HCT116 (cell line): ENCODE measurements at regions not wholly inside any gene's neighbourhood (a gene's known extent, or its start where the extent isn't known, plus 50 kb on each side); places are given as distances from the start of the nearest gene placed in this dataset.

Experiments
- ATAC-seq: fragments of 200-7000 bp; cut with Tn5 transposase; 2 replicates; pipeline ENCODE4 v1.9.1; 2020; ENCODE audit warnings: mild to moderate bottlenecking, moderate library complexity
- BruUV-seq: library from RNA; stranded (reverse); fragments of 400-500 nt; replicated peaks from 2 replicates; lab custom pipeline; 2021; lab: Mats Ljungman, UMichigan
- CTCF ChIA-PET: fragments of 300-600 bp; sonication (Branson Sonifier 250); formaldehyde crosslinking; loops from one replicate; lab custom pipeline; 2021; ENCODE audit warnings: antibody characterized with exemption; lab: Charles Lee
- POLR2A ChIA-PET: fragments of 300-600, 350-600 bp; sonication (Branson Sonifier 250); formaldehyde crosslinking; loops from one replicate; lab custom pipeline; 2021; ENCODE audit warnings: antibody characterized with exemption; lab: Charles Lee
- RAD21 ChIA-PET, 2 experiments: fragments of 300-600 bp; sonication (Branson Sonifier 250); formaldehyde crosslinking; loops; one replicate each; lab custom pipeline; 2023; ENCODE audit warnings: low total read pairs in 2 of 2; ENCODE audit not compliant: uncharacterized antibody in 2 of 2, unreplicated experiment in 2 of 2, low non-redundant PET in 1 of 2; lab: Charles Lee
- DNase-seq: peaks from one replicate; pipeline ENCODE4 v3.0.0-alpha.2; 2010; ENCODE audit warnings: low read depth, low spot score
- H2AFZ ChIP-seq: fragments of 200-600 bp; shearing (Covaris generic), sonication (generic); 2 replicates; pipeline ENCODE4 v1.6.1; 2017; ENCODE audit warnings: low read depth, mixed run types, mixed read lengths, antibody characterized with exemption, low read length; ENCODE audit not compliant: poor library complexity, severe bottlenecking
- H3K27ac ChIP-seq: 2 replicates; pipeline ENCODE4 v1.5.1; 2012; ENCODE audit warnings: low read depth, low read length
- H3K27me3 ChIP-seq: fragments of 200-600 bp; sonication (generic); 2 replicates; pipeline ENCODE4 v1.6.1; 2016; ENCODE audit warnings: mixed run types, low read length, mixed read lengths; ENCODE audit not compliant: insufficient read depth
- H3K36me3 ChIP-seq, 2 experiments: fragments of 200-500 bp in 1 of 2; fragments of 200-600 bp in 1 of 2; sonication (Bioruptor generic) in 1 of 2; sonication (generic) in 1 of 2; 2 replicates each; pipeline versions ENCODE4 v1.5.1 to v1.6.1; 2014 to 2016; ENCODE audit warnings: low read length in 2 of 2, inconsistent platforms in 1 of 2, mixed read lengths in 1 of 2, mixed run types in 1 of 2; ENCODE audit not compliant: insufficient read depth in 2 of 2, control insufficient read depth in 1 of 2
- H3K4me1 ChIP-seq, 2 experiments: fragments of 200-600 bp in 1 of 2; sonication (generic) in 1 of 2; 2 replicates each; pipeline versions ENCODE4 v1.5.1 to v1.6.1; 2012 to 2017; ENCODE audit warnings: low read length in 2 of 2, inconsistent platforms in 1 of 2, mild to moderate bottlenecking in 1 of 2, mixed read lengths in 1 of 2, mixed run types in 1 of 2, moderate library complexity in 1 of 2; ENCODE audit not compliant: insufficient read depth in 2 of 2, control insufficient read depth in 1 of 2
- H3K4me2 ChIP-seq: fragments of 200-600 bp; sonication (generic); 2 replicates; pipeline ENCODE4 v1.6.1; 2017; ENCODE audit warnings: mixed run types, low read length, mixed read lengths
- H3K4me3 ChIP-seq, 2 experiments: fragments of 200-600 bp in 1 of 2; sonication (generic) in 1 of 2; replicated peaks in 1 of 2; 2 replicates each; pipeline ENCODE4 v1.5.1; 2011 to 2016; ENCODE audit warnings: low read length in 2 of 2, control low read depth in 1 of 2, low read depth in 1 of 2, mild to moderate bottlenecking in 1 of 2, mixed read lengths in 1 of 2, mixed run types in 1 of 2
- H3K79me2 ChIP-seq: fragments of 200-600 bp; sonication (generic); 2 replicates; pipeline ENCODE4 v1.6.1; 2017; ENCODE audit warnings: mild to moderate bottlenecking, mixed run types, low read length, moderate library complexity, mixed read lengths; ENCODE audit not compliant: insufficient read depth
- H3K9ac ChIP-seq: fragments of 200-600 bp; sonication (generic); 2 replicates; pipeline ENCODE4 v1.6.1; 2016; ENCODE audit warnings: low read length, mixed read lengths
- H3K9me2 ChIP-seq: fragments of 200-600 bp; sonication (generic), shearing (Covaris generic); 2 replicates; pipeline ENCODE4 v1.6.1; 2017; ENCODE audit warnings: mixed run types, mild to moderate bottlenecking, moderate library complexity; ENCODE audit not compliant: insufficient read depth
- H3K9me3 ChIP-seq, 2 experiments: fragments of 200-500 bp in 1 of 2; fragments of 200-600 bp in 1 of 2; sonication (Bioruptor generic) in 1 of 2; sonication (generic) in 1 of 2; 2 replicates each; pipeline ENCODE4 v1.6.1; 2014 to 2017; ENCODE audit warnings: low read length in 2 of 2, mixed read lengths in 2 of 2, inconsistent platforms in 1 of 2, low read depth in 1 of 2, mild to moderate bottlenecking in 1 of 2, mixed run types in 1 of 2, moderate library complexity in 1 of 2; ENCODE audit not compliant: control insufficient read depth in 1 of 2, insufficient read depth in 1 of 2
- H4K20me1 ChIP-seq: fragments of 200-600 bp; sonication (generic), shearing (Covaris generic); 2 replicates; pipeline ENCODE4 v1.6.1; 2017; ENCODE audit warnings: mixed run types, mild to moderate bottlenecking, moderate library complexity; ENCODE audit not compliant: insufficient read depth
- EGR1 ChIP-seq: IDR thresholded peaks from 2 replicates; pipeline ENCODE4 v1.6.1; 2012; ENCODE audit warnings: low read depth
- FOSL1 ChIP-seq: IDR thresholded peaks from 2 replicates; pipeline ENCODE4 v1.6.1; 2012; ENCODE audit warnings: low read depth
- POLR2AphosphoS5 ChIP-seq: IDR thresholded peaks from 2 replicates; pipeline ENCODE4 v1.6.1; 2011; ENCODE audit warnings: mild to moderate bottlenecking, low read depth, low read length, moderate library complexity
- RAD21 ChIP-seq: IDR thresholded peaks from 2 replicates; pipeline ENCODE4 v1.6.1; 2012; ENCODE audit warnings: low read depth, mild to moderate bottlenecking
- SIN3A ChIP-seq: IDR thresholded peaks from 2 replicates; pipeline ENCODE4 v1.6.1; 2012; ENCODE audit warnings: low read depth
- SP1 ChIP-seq: IDR thresholded peaks from 2 replicates; pipeline ENCODE4 v1.6.1; 2012; ENCODE audit warnings: low read depth
- intact Hi-C: fragments of 100-400 bp; cut with micrococcal nuclease; formaldehyde crosslinking; loops from 2 replicates; pipeline ENCODE4 v1.10.0; 2022
- TF ChIP-seq, protein P1 (sequence below), 3 experiments: fragments of 200-600 bp in 1 of 3; sonication (generic) in 1 of 3; IDR thresholded peaks in 2 of 3; conservative IDR thresholded peaks in 1 of 3; 2 replicates each; pipeline ENCODE4 v1.5.1; 2012 to 2017; ENCODE audit warnings: low read depth in 2 of 3, low read length in 2 of 3, antibody characterized with exemption in 1 of 3, borderline replicate concordance in 1 of 3, control low read depth in 1 of 3, mild to moderate bottlenecking in 1 of 3, mixed read lengths in 1 of 3, mixed run types in 1 of 3, moderate library complexity in 1 of 3; ENCODE audit not compliant: insufficient read depth in 1 of 3
- TF ChIP-seq, protein P2 (sequence below): IDR thresholded peaks from 2 replicates; pipeline ENCODE4 v1.6.1; 2012
- TF ChIP-seq, protein P3 (sequence below): IDR thresholded peaks from 2 replicates; pipeline ENCODE4 v1.6.1; 2012

DNA sequence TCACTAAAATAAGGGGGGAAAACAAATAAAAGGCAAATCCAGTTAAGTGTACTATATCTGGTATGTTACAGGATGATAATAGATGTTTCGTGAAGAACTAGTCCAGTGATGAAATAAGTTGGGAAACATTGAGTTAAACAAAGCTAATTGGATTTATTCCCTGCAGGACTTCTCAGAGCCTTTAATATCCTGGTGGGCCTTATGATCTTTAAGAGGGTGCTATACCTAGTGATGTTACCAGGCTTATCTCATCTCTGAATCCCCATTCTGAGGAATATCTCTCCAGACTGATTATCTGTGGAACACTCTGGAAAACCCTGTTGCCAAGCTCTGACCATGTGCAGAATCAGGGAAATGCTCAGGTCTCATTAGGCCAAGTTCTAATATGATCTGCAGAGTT lies 54.8 kb upstream of the POMGNT2 start:
- RAD21 ChIA-PET, result interaction anchor here in 1 of 2 experiments (0.8 kb wide), 1 partner anchor 199 kb away, joined by 4 read pairs; no protein-coding TSS in a partner anchor
- CTCF ChIA-PET, result interaction anchor here (0.8 kb wide), 1 partner anchor 199 kb away, joined by 5 read pairs; no protein-coding TSS in a partner anchor
- TF ChIP-seq, protein P1, sequence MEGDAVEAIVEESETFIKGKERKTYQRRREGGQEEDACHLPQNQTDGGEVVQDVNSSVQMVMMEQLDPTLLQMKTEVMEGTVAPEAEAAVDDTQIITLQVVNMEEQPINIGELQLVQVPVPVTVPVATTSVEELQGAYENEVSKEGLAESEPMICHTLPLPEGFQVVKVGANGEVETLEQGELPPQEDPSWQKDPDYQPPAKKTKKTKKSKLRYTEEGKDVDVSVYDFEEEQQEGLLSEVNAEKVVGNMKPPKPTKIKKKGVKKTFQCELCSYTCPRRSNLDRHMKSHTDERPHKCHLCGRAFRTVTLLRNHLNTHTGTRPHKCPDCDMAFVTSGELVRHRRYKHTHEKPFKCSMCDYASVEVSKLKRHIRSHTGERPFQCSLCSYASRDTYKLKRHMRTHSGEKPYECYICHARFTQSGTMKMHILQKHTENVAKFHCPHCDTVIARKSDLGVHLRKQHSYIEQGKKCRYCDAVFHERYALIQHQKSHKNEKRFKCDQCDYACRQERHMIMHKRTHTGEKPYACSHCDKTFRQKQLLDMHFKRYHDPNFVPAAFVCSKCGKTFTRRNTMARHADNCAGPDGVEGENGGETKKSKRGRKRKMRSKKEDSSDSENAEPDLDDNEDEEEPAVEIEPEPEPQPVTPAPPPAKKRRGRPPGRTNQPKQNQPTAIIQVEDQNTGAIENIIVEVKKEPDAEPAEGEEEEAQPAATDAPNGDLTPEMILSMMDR (IDR thresholded peaks at IDR 0.05 in 2 of 3, conservative IDR thresholded peaks at IDR 0.05 in 1 of 3; ENCODE audit: borderline replicate concordance in 1 of 3, insufficient read depth in 1 of 3, low read depth in 2 of 3, low read length in 2 of 3), result no peak
- TF ChIP-seq FOSL1 (no peak), SP1 (no peak), SIN3A (no peak), EGR1 (no peak), POLR2AphosphoS5 (no peak), RAD21 (no peak)
- TF ChIP-seq, protein P2, sequence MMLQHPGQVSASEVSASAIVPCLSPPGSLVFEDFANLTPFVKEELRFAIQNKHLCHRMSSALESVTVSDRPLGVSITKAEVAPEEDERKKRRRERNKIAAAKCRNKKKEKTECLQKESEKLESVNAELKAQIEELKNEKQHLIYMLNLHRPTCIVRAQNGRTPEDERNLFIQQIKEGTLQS, result no peak
- TF ChIP-seq, protein P3, sequence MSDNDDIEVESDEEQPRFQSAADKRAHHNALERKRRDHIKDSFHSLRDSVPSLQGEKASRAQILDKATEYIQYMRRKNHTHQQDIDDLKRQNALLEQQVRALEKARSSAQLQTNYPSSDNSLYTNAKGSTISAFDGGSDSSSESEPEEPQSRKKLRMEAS, result no peak
- DNase-seq (no peak), ATAC-seq (no peak)
- Histone ChIP-seq H3K36me3 (no peaks in the 10 kb centered on the region), H3K27ac (no peak overlapping the region), H3K4me2 (no peak overlapping the region), H3K9me2 (no peaks in the 10 kb centered on the region), H3K79me2 (no peaks in the 10 kb centered on the region), H4K20me1 (no peaks in the 10 kb centered on the region), H2AFZ (no peak overlapping the region), H3K9ac (no peak overlapping the region), H3K27me3 (no peaks in the 10 kb centered on the region), H3K4me3 (no peak overlapping the region), H3K9me3 (no peaks in the 10 kb centered on the region), H3K4me1 (peaks cover 0 to 5% of the 10 kb centered on the region in 2 experiments; a peak in 2 of 4 replicates)
- POLR2A ChIA-PET, result no interaction called here
- no TSS peak for BruUV-seq
- intact Hi-C loops, result loop anchor here (5.0 kb wide), 2 partner anchors 342 to 477 kb away; no protein-coding TSS in a partner anchor
